Panc1 (cell line): ENCODE measurements at regions not wholly inside any gene's neighbourhood (a gene's known extent, or its start where the extent isn't known, plus 50 kb on each side); places are given as distances from the start of the nearest gene placed in this dataset.

Source experiments
- ATAC-seq: fragments of 200-7000 bp; cut with Tn5 transposase; 2 replicates; pipeline ENCODE4 v1.9.1; 2020; ENCODE audit warnings: mild to moderate bottlenecking, moderate library complexity
- BruUV-seq: library from RNA; stranded (reverse); fragments of 400-500 nt; replicated peaks from 2 replicates; lab custom pipeline; 2021; lab: Mats Ljungman, UMichigan
- CTCF ChIA-PET: fragments of 300-600 bp; sonication (Branson Sonifier 250); formaldehyde crosslinking; loops from one replicate; lab custom pipeline; 2022; ENCODE audit warnings: antibody characterized with exemption; lab: Charles Lee
- POLR2A ChIA-PET: fragments of 300-600 bp; sonication (Branson Sonifier 250); formaldehyde crosslinking; loops from one replicate; lab custom pipeline; 2022; ENCODE audit warnings: antibody characterized with exemption; lab: Charles Lee
- DNase-seq: peaks from one replicate; pipeline ENCODE4 v3.0.0-alpha.2; 2010; ENCODE audit warnings: low read depth, low spot score
- H3K27ac ChIP-seq: 2 replicates; pipeline ENCODE4 v1.5.1; 2011; ENCODE audit warnings: mild to moderate bottlenecking, low read length, inconsistent platforms
- H3K27me3 ChIP-seq: fragments of 200-500 bp; sonication (Bioruptor generic); 2 replicates; pipeline ENCODE4 v1.6.0; 2014; ENCODE audit warnings: low read length, inconsistent platforms; ENCODE audit not compliant: control insufficient read depth, insufficient read depth
- H3K36me3 ChIP-seq: fragments of 200-500 bp; sonication (Bioruptor generic); 2 replicates; pipeline ENCODE4 v1.5.1; 2014; ENCODE audit warnings: inconsistent platforms, mild to moderate bottlenecking, low read length, moderate library complexity; ENCODE audit not compliant: control insufficient read depth, insufficient read depth
- H3K4me1 ChIP-seq: 2 replicates; pipeline ENCODE4 v1.5.1; 2011; ENCODE audit warnings: inconsistent platforms, mild to moderate bottlenecking, low read length, moderate library complexity; ENCODE audit not compliant: control insufficient read depth, insufficient read depth
- H3K4me3 ChIP-seq, 2 experiments: 2 replicates each; pipeline ENCODE4 v1.5.1; 2011 to 2012; ENCODE audit warnings: low read depth in 2 of 2, low read length in 2 of 2, mild to moderate bottlenecking in 2 of 2, inconsistent platforms in 1 of 2, moderate library complexity in 1 of 2
- H3K9me3 ChIP-seq: fragments of 200-500 bp; sonication (Bioruptor generic); 2 replicates; pipeline ENCODE4 v1.5.1; 2014; ENCODE audit warnings: low read depth, mild to moderate bottlenecking, inconsistent platforms, low read length, moderate library complexity; ENCODE audit not compliant: control insufficient read depth, insufficient read depth
- POLR2AphosphoS5 ChIP-seq: IDR thresholded peaks from 2 replicates; pipeline ENCODE4 v1.6.1; 2012; ENCODE audit warnings: mild to moderate bottlenecking, low read depth, low read length, moderate library complexity
- SIN3A ChIP-seq: IDR thresholded peaks from 2 replicates; pipeline ENCODE4 v1.6.1; 2012; ENCODE audit warnings: low read depth, mild to moderate bottlenecking, low read length, moderate library complexity, borderline replicate concordance; ENCODE audit not compliant: insufficient read depth
- TCF7L2 ChIP-seq: IDR thresholded peaks from 2 replicates; pipeline ENCODE4 v1.6.1; 2011; ENCODE audit warnings: mild to moderate bottlenecking, low read depth, low read length, inconsistent platforms
- in situ Hi-C: cut with HindIII; loops from 2 replicates; pipeline ENCODE4 v1.10.0; 2016; ENCODE audit warnings: low sequenced_read_pairs, low pct_unique_long_range_greater_than_20kb
- intact Hi-C: fragments of 100-400 bp; cut with micrococcal nuclease; formaldehyde crosslinking; loops from one replicate; pipeline ENCODE4 v1.10.0; 2022; ENCODE audit not compliant: unreplicated experiment
- TF ChIP-seq, protein P1 (sequence below): fragments of 450-650 bp; IDR thresholded peaks from 2 replicates; pipeline ENCODE4 v1.5.1; 2017; ENCODE audit warnings: mild to moderate bottlenecking
- TF ChIP-seq, protein P2 (sequence below), 2 experiments: IDR thresholded peaks; 2 replicates each; pipeline ENCODE4 v1.6.1; 2011 to 2012; ENCODE audit warnings: low read depth in 2 of 2, control low read depth in 1 of 2, low read length in 1 of 2, mild to moderate bottlenecking in 1 of 2, moderate library complexity in 1 of 2; ENCODE audit not compliant: insufficient read depth in 1 of 2

DNA sequence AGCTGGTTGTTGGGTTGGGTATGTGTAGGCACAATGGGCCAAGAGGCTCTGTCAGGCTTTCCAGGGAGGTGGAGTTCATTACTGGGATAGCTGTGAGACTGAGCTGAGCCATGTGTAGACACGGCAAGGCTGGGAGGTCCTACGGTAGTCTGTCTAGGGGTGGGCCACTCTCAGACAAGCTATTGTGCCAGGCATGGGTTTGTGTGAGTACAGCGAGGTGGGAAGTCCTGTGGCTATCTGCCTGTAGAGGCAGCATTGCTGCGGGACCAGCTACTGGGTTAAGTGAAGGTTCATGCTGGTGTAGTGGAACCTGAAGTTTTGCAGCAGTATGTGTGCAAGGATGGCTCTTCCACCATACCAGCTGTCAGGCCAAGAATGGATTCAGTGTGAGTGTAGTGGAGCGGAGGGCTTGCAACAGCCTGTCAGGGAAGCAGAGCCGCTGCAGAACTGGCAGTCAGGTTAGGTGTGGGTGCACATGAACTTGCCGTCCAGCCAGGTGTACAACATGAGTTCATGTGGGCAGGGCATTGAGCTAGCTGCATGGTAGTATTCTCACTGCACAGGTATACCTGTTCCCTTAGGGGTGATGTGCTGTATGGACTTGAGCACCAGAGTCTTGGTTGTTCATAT lies 78.0 kb upstream of the CENPW start:
- in situ Hi-C loops, result no loop called here
- peaks cover 6% of the 10 kb centered on the region; the same call in 1 of the 2 replicates for H3K9me3 ChIP-seq
- no peak overlapping the region for H3K27ac ChIP-seq
- TF ChIP-seq SIN3A (no peak), TCF7L2 (no peak), POLR2AphosphoS5 (no peak)
- TF ChIP-seq, protein P1, sequence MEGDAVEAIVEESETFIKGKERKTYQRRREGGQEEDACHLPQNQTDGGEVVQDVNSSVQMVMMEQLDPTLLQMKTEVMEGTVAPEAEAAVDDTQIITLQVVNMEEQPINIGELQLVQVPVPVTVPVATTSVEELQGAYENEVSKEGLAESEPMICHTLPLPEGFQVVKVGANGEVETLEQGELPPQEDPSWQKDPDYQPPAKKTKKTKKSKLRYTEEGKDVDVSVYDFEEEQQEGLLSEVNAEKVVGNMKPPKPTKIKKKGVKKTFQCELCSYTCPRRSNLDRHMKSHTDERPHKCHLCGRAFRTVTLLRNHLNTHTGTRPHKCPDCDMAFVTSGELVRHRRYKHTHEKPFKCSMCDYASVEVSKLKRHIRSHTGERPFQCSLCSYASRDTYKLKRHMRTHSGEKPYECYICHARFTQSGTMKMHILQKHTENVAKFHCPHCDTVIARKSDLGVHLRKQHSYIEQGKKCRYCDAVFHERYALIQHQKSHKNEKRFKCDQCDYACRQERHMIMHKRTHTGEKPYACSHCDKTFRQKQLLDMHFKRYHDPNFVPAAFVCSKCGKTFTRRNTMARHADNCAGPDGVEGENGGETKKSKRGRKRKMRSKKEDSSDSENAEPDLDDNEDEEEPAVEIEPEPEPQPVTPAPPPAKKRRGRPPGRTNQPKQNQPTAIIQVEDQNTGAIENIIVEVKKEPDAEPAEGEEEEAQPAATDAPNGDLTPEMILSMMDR, result no peak
- TF ChIP-seq, protein P2, sequence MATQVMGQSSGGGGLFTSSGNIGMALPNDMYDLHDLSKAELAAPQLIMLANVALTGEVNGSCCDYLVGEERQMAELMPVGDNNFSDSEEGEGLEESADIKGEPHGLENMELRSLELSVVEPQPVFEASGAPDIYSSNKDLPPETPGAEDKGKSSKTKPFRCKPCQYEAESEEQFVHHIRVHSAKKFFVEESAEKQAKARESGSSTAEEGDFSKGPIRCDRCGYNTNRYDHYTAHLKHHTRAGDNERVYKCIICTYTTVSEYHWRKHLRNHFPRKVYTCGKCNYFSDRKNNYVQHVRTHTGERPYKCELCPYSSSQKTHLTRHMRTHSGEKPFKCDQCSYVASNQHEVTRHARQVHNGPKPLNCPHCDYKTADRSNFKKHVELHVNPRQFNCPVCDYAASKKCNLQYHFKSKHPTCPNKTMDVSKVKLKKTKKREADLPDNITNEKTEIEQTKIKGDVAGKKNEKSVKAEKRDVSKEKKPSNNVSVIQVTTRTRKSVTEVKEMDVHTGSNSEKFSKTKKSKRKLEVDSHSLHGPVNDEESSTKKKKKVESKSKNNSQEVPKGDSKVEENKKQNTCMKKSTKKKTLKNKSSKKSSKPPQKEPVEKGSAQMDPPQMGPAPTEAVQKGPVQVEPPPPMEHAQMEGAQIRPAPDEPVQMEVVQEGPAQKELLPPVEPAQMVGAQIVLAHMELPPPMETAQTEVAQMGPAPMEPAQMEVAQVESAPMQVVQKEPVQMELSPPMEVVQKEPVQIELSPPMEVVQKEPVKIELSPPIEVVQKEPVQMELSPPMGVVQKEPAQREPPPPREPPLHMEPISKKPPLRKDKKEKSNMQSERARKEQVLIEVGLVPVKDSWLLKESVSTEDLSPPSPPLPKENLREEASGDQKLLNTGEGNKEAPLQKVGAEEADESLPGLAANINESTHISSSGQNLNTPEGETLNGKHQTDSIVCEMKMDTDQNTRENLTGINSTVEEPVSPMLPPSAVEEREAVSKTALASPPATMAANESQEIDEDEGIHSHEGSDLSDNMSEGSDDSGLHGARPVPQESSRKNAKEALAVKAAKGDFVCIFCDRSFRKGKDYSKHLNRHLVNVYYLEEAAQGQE (IDR thresholded peaks at IDR 0.05; ENCODE audit: insufficient read depth in 1 of 2, low read depth in 2 of 2, low read length in 1 of 2), result no peak
- no peaks in the 10 kb centered on the region for H3K36me3 ChIP-seq
- H3K4me1 ChIP-seq, result no peaks in the 10 kb centered on the region
- no peak for DNase-seq
- intact Hi-C loops, result no loop called here
- no peaks in the 10 kb centered on the region for H3K27me3 ChIP-seq
- no peak overlapping the region for H3K4me3 ChIP-seq
- ChIA-PET POLR2A (no interaction called here), CTCF (no interaction called here)
- BruUV-seq, result no TSS peak
- no peak for ATAC-seq

DNA sequence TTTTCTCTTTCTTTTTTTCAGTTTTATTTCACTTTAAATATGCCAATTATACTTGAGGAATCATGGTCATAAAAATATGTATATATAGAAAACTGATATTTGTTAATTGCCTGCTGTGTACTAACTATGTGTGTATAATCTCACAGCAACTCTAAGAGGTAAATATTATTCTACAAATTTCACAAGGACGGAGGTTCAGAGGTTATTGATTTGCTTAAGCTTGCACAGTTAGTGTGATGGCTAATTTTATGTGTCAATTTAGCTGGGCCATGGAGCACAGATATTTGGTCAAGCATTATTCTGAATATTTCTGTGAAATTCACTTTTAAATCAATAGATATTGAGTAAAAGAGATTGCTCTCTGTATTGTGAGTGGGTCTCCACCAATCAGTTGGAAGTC lies 75.7 kb upstream of the CENPW start:
- no peaks in the 10 kb centered on the region for H3K27me3 ChIP-seq
- no peak overlapping the region for H3K27ac ChIP-seq
- ChIA-PET CTCF (no interaction called here), POLR2A (no interaction called here)
- DNase-seq (no peak), ATAC-seq (no peak)
- no peak overlapping the region for H3K4me3 ChIP-seq
- BruUV-seq, result no TSS peak
- no peaks in the 10 kb centered on the region for H3K36me3 ChIP-seq
- TF ChIP-seq SIN3A, result no peak
- TF ChIP-seq, protein P1, result no peak
- TF ChIP-seq TCF7L2, result no peak
- intact Hi-C loops, result no loop called here
- H3K9me3 ChIP-seq, result peaks cover 6% of the 10 kb centered on the region; the same call in 1 of the 2 replicates
- H3K4me1 ChIP-seq, result no peaks in the 10 kb centered on the region
- in situ Hi-C loops, result no loop called here
